Gastrocnemius medialis (tissue), 4 donors: ENCODE measurements at regions not wholly inside any gene's neighbourhood (a gene's known extent, or its start where the extent isn't known, plus 50 kb on each side); places are given as distances from the start of the nearest gene placed in this dataset.

Experiments
- ATAC-seq, 2 donors: fragments of 150-250 bp; one replicate each; pipeline ENCODE4 v1.9.1; 2016
- DNase-seq, 2 donors: peaks; one replicate each; pipeline ENCODE4 v3.0.0-alpha.2; 2019
- H3K27ac ChIP-seq, 4 donors: fragments of 200-600 bp; sonication (generic); 1 replicate in 1 of 4; 2 replicates in 3 of 4; pipeline ENCODE4 v1.5.1; 2016 to 2018; ENCODE audit warnings: mild to moderate bottlenecking in 2 of 4, moderate library complexity in 1 of 4
- H3K27me3 ChIP-seq, 3 donors: fragments of 200-600 bp; sonication (generic) in 2 of 3; 1 replicate in 1 of 3; 2 replicates in 2 of 3; pipeline versions ENCODE4 v1.5.1 to v1.6.0; 2016 to 2019; ENCODE audit warnings: mild to moderate bottlenecking in 1 of 3, moderate library complexity in 1 of 3
- H3K36me3 ChIP-seq, 2 donors: fragments of 200-600 bp; sonication (generic) in 1 of 2; one replicate each; pipeline ENCODE4 v1.5.1; 2017 to 2018
- H3K4me1 ChIP-seq, 2 donors: fragments of 200-600 bp; sonication (generic) in 1 of 2; one replicate each; pipeline ENCODE4 v1.5.1; 2016 to 2017; ENCODE audit warnings: mild to moderate bottlenecking in 2 of 2
- H3K4me3 ChIP-seq, 4 donors: fragments of 200-600 bp; sonication (generic) in 3 of 4; 1 replicate in 1 of 4; 2 replicates in 3 of 4; pipeline ENCODE4 v1.5.1; 2016 to 2019; ENCODE audit warnings: mild to moderate bottlenecking in 2 of 4
- H3K9me3 ChIP-seq, 3 donors: fragments of 200-600 bp; sonication (generic) in 2 of 3; 1 replicate in 1 of 3; 2 replicates in 2 of 3; pipeline ENCODE4 v1.5.1; 2016 to 2019
- CTCF ChIP-seq, 5 experiments: fragments of 450-650 bp in 3 of 5; fragments of 200-600 bp in 2 of 5; sonication (generic) in 2 of 5; IDR thresholded peaks in 4 of 5; conservative IDR thresholded peaks in 1 of 5; 1 replicate in 4 of 5; 2 replicates in 1 of 5; pipeline ENCODE4 v1.5.1; 2016 to 2019; ENCODE audit warnings: antibody characterized with exemption in 5 of 5, mild to moderate bottlenecking in 3 of 5, moderate library complexity in 3 of 5
- POLR2A ChIP-seq, 2 donors: fragments of 450-650 bp; IDR thresholded peaks; one replicate each; pipeline ENCODE4 v1.6.1; 2017; ENCODE audit warnings: antibody characterized with exemption in 2 of 2, mild to moderate bottlenecking in 2 of 2, moderate library complexity in 2 of 2
- in situ Hi-C, 4 donors: fragments of 200-750 bp; cut with MboI; loops; one replicate each; pipeline versions ENCODE4 v1.15.0 to v1.8.0; 2017; ENCODE audit warnings: low sequenced_read_pairs in 4 of 4
- intact Hi-C: fragments of 100-400 bp; cut with DNase I; formaldehyde crosslinking; loops from one replicate; pipeline ENCODE4 v1.15.1; 2023; ENCODE audit warnings: low total_unique reads

- Histone ChIP-seq H3K27ac (no peak overlapping the region), H3K4me1 (no peaks in the 10 kb centered on the region), H3K36me3 (no peaks in the 10 kb centered on the region), H3K9me3 (no peaks in the 10 kb centered on the region), H3K4me3 (no peak overlapping the region), H3K27me3 (no peaks in the 10 kb centered on the region)
- TF ChIP-seq POLR2A (IDR thresholded peaks at IDR 0.05) (no peak), CTCF (IDR thresholded peaks at IDR 0.05 in 4 of 5, conservative IDR thresholded peaks at IDR 0.05 in 1 of 5) (no peak)
- ATAC-seq (no peak), DNase-seq (no peak)
- intact Hi-C loops (no loop called here), in situ Hi-C loops (no loop called here)
These were observed 202.8 kb upstream of the FN1 start for GRCh38 chr2:215638687-215639086.

GRCh38 chr2:215637651-215638050, 201.8 kb upstream of the FN1 start:
- TF ChIP-seq CTCF (IDR thresholded peaks at IDR 0.05 in 4 of 5, conservative IDR thresholded peaks at IDR 0.05 in 1 of 5) (no peak), POLR2A (IDR thresholded peaks at IDR 0.05) (no peak)

DNA sequence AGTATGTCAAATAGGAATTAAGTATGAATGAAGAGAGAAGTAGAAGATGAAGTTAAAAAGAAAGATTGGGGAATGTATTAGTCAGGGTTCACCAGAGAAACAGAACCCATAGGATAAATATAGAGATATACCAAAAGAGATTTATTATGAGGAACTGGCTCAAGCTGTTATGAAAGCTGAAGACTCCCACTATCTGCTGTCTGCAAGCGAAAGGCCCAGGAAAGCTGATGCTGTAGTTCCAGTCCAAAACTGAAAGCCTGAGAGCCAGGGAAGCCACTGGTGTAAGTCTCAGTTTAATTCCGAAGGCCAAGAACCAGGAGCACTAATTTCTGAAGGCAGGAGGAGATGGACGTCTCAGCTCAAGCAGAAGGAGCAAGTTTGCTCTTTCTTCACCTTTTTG, 200.9 kb upstream of the FN1 start:
- Histone ChIP-seq H3K36me3 (no peaks in the 10 kb centered on the region), H3K9me3 (no peaks in the 10 kb centered on the region), H3K4me1 (no peaks in the 10 kb centered on the region), H3K27ac (no peak overlapping the region), H3K27me3 (no peaks in the 10 kb centered on the region), H3K4me3 (no peak overlapping the region)
- DNase-seq (no peak), ATAC-seq (no peak)
- TF ChIP-seq POLR2A (IDR thresholded peaks at IDR 0.05): no peak
- no peak for TF ChIP-seq CTCF (IDR thresholded peaks at IDR 0.05 in 4 of 5, conservative IDR thresholded peaks at IDR 0.05 in 1 of 5)
- intact Hi-C loops (no loop called here), in situ Hi-C loops (no loop called here)

More at GRCh38 chr2:215637651-215638050, 201.8 kb upstream of the FN1 start:
- in situ Hi-C loops: no loop called here
- H3K27ac ChIP-seq: no peak overlapping the region
- no peaks in the 10 kb centered on the region for H3K27me3 ChIP-seq
- intact Hi-C loops: no loop called here
- no peaks in the 10 kb centered on the region for H3K9me3 ChIP-seq
- DNase-seq (no peak), ATAC-seq (no peak)
- no peaks in the 10 kb centered on the region for H3K4me1 ChIP-seq
- no peak overlapping the region for H3K4me3 ChIP-seq
- H3K36me3 ChIP-seq: no peaks in the 10 kb centered on the region

- ATAC-seq: no peak
- H3K4me1 ChIP-seq: no peaks in the 10 kb centered on the region
- no peak overlapping the region for H3K4me3 ChIP-seq
- TF ChIP-seq POLR2A (IDR thresholded peaks at IDR 0.05) (no peak), CTCF (IDR thresholded peaks at IDR 0.05 in 4 of 5, conservative IDR thresholded peaks at IDR 0.05 in 1 of 5) (no peak)
- H3K27ac ChIP-seq: no peak overlapping the region
- no peaks in the 10 kb centered on the region for H3K36me3 ChIP-seq
- no peaks in the 10 kb centered on the region for H3K9me3 ChIP-seq
- in situ Hi-C loops (no loop called here), intact Hi-C loops (no loop called here)
- H3K27me3 ChIP-seq: no peaks in the 10 kb centered on the region
- DNase-seq: no peak
These were observed 199.9 kb upstream of the FN1 start for GRCh38 chr2:215635788-215636139.

DNA sequence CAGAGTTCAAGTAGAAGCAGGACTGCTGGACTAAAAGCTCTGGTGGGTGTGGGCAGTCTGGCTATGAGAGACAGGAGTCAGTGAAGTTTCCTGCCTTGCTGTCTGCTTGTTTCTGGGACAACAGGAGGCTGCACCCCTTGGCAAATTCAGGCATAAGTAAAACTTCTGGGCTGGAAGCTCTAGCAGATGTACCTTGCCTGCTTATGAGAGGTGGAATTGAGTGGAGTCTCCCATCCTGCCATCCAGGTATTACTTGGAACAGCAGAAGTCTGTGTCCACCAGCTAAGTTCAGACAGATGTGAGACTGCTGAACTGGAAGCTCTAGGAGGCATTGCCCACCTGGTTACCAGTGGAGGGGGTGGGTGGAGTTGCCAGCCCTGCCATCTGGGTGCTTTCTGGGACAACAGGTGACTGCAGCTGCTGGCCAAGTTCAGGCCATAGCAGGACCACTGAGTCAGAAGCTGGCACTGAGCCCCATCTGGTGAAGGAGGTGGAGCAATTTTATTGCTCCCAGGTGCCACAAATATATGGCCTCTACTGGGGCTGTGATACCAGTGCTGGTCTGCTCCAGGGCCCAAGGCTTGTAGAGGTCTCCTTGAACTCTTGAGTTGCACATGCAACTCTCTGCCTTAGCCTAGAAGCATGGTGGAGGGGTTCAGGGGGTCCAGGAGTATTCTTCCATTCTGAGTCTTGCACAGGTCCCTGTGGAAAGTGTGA, 199.4 kb upstream of the FN1 start:
- intact Hi-C loops: no loop called here
- ATAC-seq: no peak
- Histone ChIP-seq H3K9me3 (no peaks in the 10 kb centered on the region), H3K27me3 (no peaks in the 10 kb centered on the region), H3K27ac (no peak overlapping the region), H3K36me3 (no peaks in the 10 kb centered on the region), H3K4me3 (no peak overlapping the region), H3K4me1 (no peaks in the 10 kb centered on the region)
- in situ Hi-C loops: no loop called here
- no peak for DNase-seq
- TF ChIP-seq POLR2A (IDR thresholded peaks at IDR 0.05): no peak
- no peak for TF ChIP-seq CTCF (IDR thresholded peaks at IDR 0.05 in 4 of 5, conservative IDR thresholded peaks at IDR 0.05 in 1 of 5)
